ENCODE measurements at regions not wholly inside any gene's neighbourhood (a gene's known extent, or its start where the extent isn't known, plus 50 kb on each side); places are given as distances from the start of the nearest gene placed in this dataset.

- no peak for TF ChIP-seq CTCF (IDR thresholded peaks at IDR 0.05)
- Mint-ChIP-seq H3K9me3 (peaks cover 0 to 10% (median 8%) of the 10 kb centered on the region in 7 donors), H3K27ac (no peak overlapping the region), H3K4me1 (no peaks in the 10 kb centered on the region), H3K27me3 (ENCODE audit: low read depth in 3 of 3) (peaks cover 0 to 2% (median 2%) of the 10 kb centered on the region in 3 donors), H3K36me3 (no peaks in the 10 kb centered on the region), H3K4me3 (no peak overlapping the region)
- H3K4me3 ChIP-seq (replicated peaks in 1 of 3; ENCODE audit: low read depth in 2 of 3, low read length in 3 of 3): no peak overlapping the region
- no peak overlapping the region for H3K4me2 ChIP-seq (replicated peaks; ENCODE audit: extremely low read depth, low read length, poor library complexity, severe bottlenecking)
- H2AFZ ChIP-seq (ENCODE audit: insufficient read depth, low read depth, low read length, poor library complexity, severe bottlenecking): no peak overlapping the region
- H3K9me3 ChIP-seq (replicated peaks in 1 of 2; ENCODE audit: control insufficient read depth in 1 of 2, insufficient read depth in 1 of 2, low read length in 2 of 2): peaks cover 0 to 7% of the 10 kb centered on the region in 2 donors
- no peaks in the 10 kb centered on the region for H3K4me1 ChIP-seq (ENCODE audit: control insufficient read depth in 1 of 2, insufficient read depth in 2 of 2, low read length in 2 of 2)
- H3K27ac ChIP-seq (ENCODE audit: low read depth in 1 of 2, low read length in 2 of 2): no peak overlapping the region
- no peak overlapping the region for H3K9ac ChIP-seq (ENCODE audit: insufficient read depth, low read length, poor library complexity, severe bottlenecking)
- WGBS (ENCODE audit: insufficient coverage): 100% methylated on average over 1 of the region's 8 CpGs
- H4K20me1 ChIP-seq (ENCODE audit: insufficient read depth, low read length): no peaks in the 10 kb centered on the region
- DNase-seq: no peak
- no peaks in the 10 kb centered on the region for H3K79me2 ChIP-seq (ENCODE audit: insufficient read depth, low read length)
- H3K27me3 ChIP-seq (ENCODE audit: control insufficient read depth in 2 of 2, insufficient read depth in 2 of 2, low read length in 2 of 2): no peaks in the 10 kb centered on the region
- no peaks in the 10 kb centered on the region for H3K36me3 ChIP-seq (replicated peaks in 1 of 2; ENCODE audit: control insufficient read depth in 1 of 2, insufficient read depth in 2 of 2, low read length in 2 of 2)
- intact Hi-C loops (cut with micrococcal nuclease): no loop called here
Measured at GRCh38 chr19:30640252-30640965, 268.2 kb downstream of the ZNF536 start.

GRCh38 chr19:30638889-30639288 lies 266.7 kb downstream of the ZNF536 start:
- Histone ChIP-seq H2AFZ (ENCODE audit: insufficient read depth, low read depth, low read length, poor library complexity, severe bottlenecking) (no peak overlapping the region), H3K9ac (ENCODE audit: insufficient read depth, low read length, poor library complexity, severe bottlenecking) (no peak overlapping the region), H3K4me3 (replicated peaks in 1 of 3; ENCODE audit: low read depth in 2 of 3, low read length in 3 of 3) (no peak overlapping the region), H3K4me2 (replicated peaks; ENCODE audit: extremely low read depth, low read length, poor library complexity, severe bottlenecking) (no peak overlapping the region), H3K27me3 (ENCODE audit: control insufficient read depth in 2 of 2, insufficient read depth in 2 of 2, low read length in 2 of 2) (no peaks in the 10 kb centered on the region), H3K4me1 (ENCODE audit: control insufficient read depth in 1 of 2, insufficient read depth in 2 of 2, low read length in 2 of 2) (no peaks in the 10 kb centered on the region), H3K36me3 (replicated peaks in 1 of 2; ENCODE audit: control insufficient read depth in 1 of 2, insufficient read depth in 2 of 2, low read length in 2 of 2) (no peaks in the 10 kb centered on the region), H4K20me1 (ENCODE audit: insufficient read depth, low read length) (no peaks in the 10 kb centered on the region), H3K79me2 (ENCODE audit: insufficient read depth, low read length) (no peaks in the 10 kb centered on the region), H3K9me3 (replicated peaks in 1 of 2; ENCODE audit: control insufficient read depth in 1 of 2, insufficient read depth in 1 of 2, low read length in 2 of 2) (peaks cover 0 to 7% of the 10 kb centered on the region in 2 donors), H3K27ac (ENCODE audit: low read depth in 1 of 2, low read length in 2 of 2) (no peak overlapping the region)
- Mint-ChIP-seq H3K36me3 (no peaks in the 10 kb centered on the region), H3K27me3 (ENCODE audit: low read depth in 3 of 3) (peaks cover 0 to 2% (median 2%) of the 10 kb centered on the region in 3 donors), H3K4me3 (no peak overlapping the region), H3K9me3 (peaks cover 0 to 11% (median 8%) of the 10 kb centered on the region in 7 donors), H3K4me1 (no peaks in the 10 kb centered on the region), H3K27ac (no peak overlapping the region)
- 86% methylated on average over 1 of the region's 4 CpGs for WGBS (ENCODE audit: insufficient coverage)
- no peak for TF ChIP-seq CTCF (IDR thresholded peaks at IDR 0.05)
- DNase-seq: no peak
- intact Hi-C loops (cut with micrococcal nuclease): no loop called here
